ENCODE measurements at regions not wholly inside any gene's neighbourhood (a gene's known extent, or its start where the extent isn't known, plus 50 kb on each side); places are given as distances from the start of the nearest gene placed in this dataset.

- no peak for TF ChIP-seq CTCF (conservative IDR thresholded peaks at IDR 0.05 in 1 of 2, IDR thresholded peaks at IDR 0.05 in 1 of 2; ENCODE audit: extremely low read depth in 1 of 2, insufficient read depth in 1 of 2, low read depth in 1 of 2, low read length in 2 of 2)
- TF ChIP-seq EZH2 (IDR thresholded peaks at IDR 0.05; ENCODE audit: borderline replicate concordance, low read length) = no peak
Observed at GRCh38 chr4:106450249-106450648, 81.7 kb upstream of the GIMD1 start.

All from mammary epithelial cell (primary cell).